ENCODE measurements at regions not wholly inside any gene's neighbourhood (a gene's known extent, or its start where the extent isn't known, plus 50 kb on each side); places are given as distances from the start of the nearest gene placed in this dataset.
A peak's percentile ranks its signal among the peaks of the same experiment; 100 is the strongest.

- no peak overlapping the region for H3K4me3 ChIP-seq (ENCODE audit: low read length)
- H4K8ac ChIP-seq (ENCODE audit: low read depth, low read length), result no peak overlapping the region
- H3K9ac ChIP-seq (ENCODE audit: low read length), result no peak overlapping the region
- no peak overlapping the region for H3K23ac ChIP-seq (ENCODE audit: low read length)
- H2BK120ac ChIP-seq (ENCODE audit: low read depth, low read length), result no peak overlapping the region
- no peak overlapping the region for H2BK15ac ChIP-seq (replicated peaks; ENCODE audit: low read depth)
- no peaks in the 10 kb centered on the region for H3K4me1 ChIP-seq (ENCODE audit: control insufficient read depth, low read depth, low read length)
- H3K4me2 ChIP-seq (ENCODE audit: low read length), result no peak overlapping the region
- H3K18ac ChIP-seq (ENCODE audit: low read length), result no peak overlapping the region
- H3K27ac ChIP-seq (ENCODE audit: low read depth, low read length), result no peak overlapping the region
- no CpG with 5 or more reads among the region's 4 CpGs for WGBS (ENCODE audit: extremely low coverage, insufficient coverage, low lambda C conversion rate)
- no peak overlapping the region for H3K56ac ChIP-seq (ENCODE audit: low read length)
- H3K79me1 ChIP-seq (ENCODE audit: low read length), result no peaks in the 10 kb centered on the region
- no peak overlapping the region for H4K5ac ChIP-seq (ENCODE audit: low read length)
- no peaks in the 10 kb centered on the region for H3K79me2 ChIP-seq (ENCODE audit: control insufficient read depth, insufficient read depth, low read length)
- no peaks in the 10 kb centered on the region for H3K36me3 ChIP-seq (ENCODE audit: control insufficient read depth, insufficient read depth, low read length)
- DNase-seq, result no peak
- no peaks in the 10 kb centered on the region for H3K27me3 ChIP-seq (ENCODE audit: insufficient read depth, low read length, poor library complexity)
- no peak overlapping the region for H2BK5ac ChIP-seq (ENCODE audit: low read length)
- no peak overlapping the region for H3K4ac ChIP-seq (ENCODE audit: low read depth, low read length)
- no peak overlapping the region for H2AK5ac ChIP-seq (ENCODE audit: low read length)
These were observed 1069.3 kb downstream of the NLGN4Y start for GRCh38 chrY:15593476-15594160.

GRCh38 chrY:15594179-15594578 is 1069.8 kb downstream of the NLGN4Y start:
- no peaks in the 10 kb centered on the region for H3K36me3 ChIP-seq (ENCODE audit: control insufficient read depth, insufficient read depth, low read length)
- H2BK5ac ChIP-seq (ENCODE audit: low read length), result no peak overlapping the region
- no peaks in the 10 kb centered on the region for H3K27me3 ChIP-seq (ENCODE audit: insufficient read depth, low read length, poor library complexity)
- H2BK120ac ChIP-seq (ENCODE audit: low read depth, low read length), result no peak overlapping the region
- H3K4ac ChIP-seq (ENCODE audit: low read depth, low read length), result no peak overlapping the region
- no peak overlapping the region for H4K5ac ChIP-seq (ENCODE audit: low read length)
- no peak overlapping the region for H3K9ac ChIP-seq (ENCODE audit: low read length)
- no peak overlapping the region for H3K4me2 ChIP-seq (ENCODE audit: low read length)
- H3K23ac ChIP-seq (ENCODE audit: low read length), result no peak overlapping the region
- no peak overlapping the region for H3K27ac ChIP-seq (ENCODE audit: low read depth, low read length)
- no peak overlapping the region for H3K18ac ChIP-seq (ENCODE audit: low read length)
- peak; percentile 5 for DNase-seq
- H3K4me3 ChIP-seq (ENCODE audit: low read length), result no peak overlapping the region
- H3K56ac ChIP-seq (ENCODE audit: low read length), result no peak overlapping the region
- H3K79me1 ChIP-seq (ENCODE audit: low read length), result no peaks in the 10 kb centered on the region
- no peak overlapping the region for H2BK15ac ChIP-seq (replicated peaks; ENCODE audit: low read depth)
- no peaks in the 10 kb centered on the region for H3K4me1 ChIP-seq (ENCODE audit: control insufficient read depth, low read depth, low read length)
- H4K8ac ChIP-seq (ENCODE audit: low read depth, low read length), result no peak overlapping the region
- H2AK5ac ChIP-seq (ENCODE audit: low read length), result no peak overlapping the region
- H3K79me2 ChIP-seq (ENCODE audit: control insufficient read depth, insufficient read depth, low read length), result no peaks in the 10 kb centered on the region
- WGBS (ENCODE audit: extremely low coverage, insufficient coverage, low lambda C conversion rate), result no CpG with 5 or more reads among the region's 3 CpGs

GRCh38 chrY:15600565-15600964 is 1076.2 kb downstream of the NLGN4Y start:
- no peak overlapping the region for H2BK120ac ChIP-seq (ENCODE audit: low read depth, low read length)
- H4K5ac ChIP-seq (ENCODE audit: low read length), result no peak overlapping the region
- no peaks in the 10 kb centered on the region for H3K79me1 ChIP-seq (ENCODE audit: low read length)
- H3K36me3 ChIP-seq (ENCODE audit: control insufficient read depth, insufficient read depth, low read length), result no peaks in the 10 kb centered on the region
- no peak overlapping the region for H3K56ac ChIP-seq (ENCODE audit: low read length)
- H4K8ac ChIP-seq (ENCODE audit: low read depth, low read length), result no peak overlapping the region
- no peaks in the 10 kb centered on the region for H3K4me1 ChIP-seq (ENCODE audit: control insufficient read depth, low read depth, low read length)
- H3K18ac ChIP-seq (ENCODE audit: low read length), result no peak overlapping the region
- no peaks in the 10 kb centered on the region for H3K27me3 ChIP-seq (ENCODE audit: insufficient read depth, low read length, poor library complexity)
- no peak overlapping the region for H2AK5ac ChIP-seq (ENCODE audit: low read length)
- no peaks in the 10 kb centered on the region for H3K79me2 ChIP-seq (ENCODE audit: control insufficient read depth, insufficient read depth, low read length)
- no peak overlapping the region for H3K23ac ChIP-seq (ENCODE audit: low read length)
- H3K4me3 ChIP-seq (ENCODE audit: low read length), result no peak overlapping the region
- WGBS (ENCODE audit: extremely low coverage, insufficient coverage, low lambda C conversion rate), result no CpG with 5 or more reads among the region's 3 CpGs
- no peak overlapping the region for H3K4ac ChIP-seq (ENCODE audit: low read depth, low read length)
- no peak overlapping the region for H2BK15ac ChIP-seq (replicated peaks; ENCODE audit: low read depth)
- H2BK5ac ChIP-seq (ENCODE audit: low read length), result no peak overlapping the region
- no peak for DNase-seq
- no peak overlapping the region for H3K9ac ChIP-seq (ENCODE audit: low read length)
- no peak overlapping the region for H3K27ac ChIP-seq (ENCODE audit: low read depth, low read length)
- H3K4me2 ChIP-seq (ENCODE audit: low read length), result no peak overlapping the region

- Histone ChIP-seq H2BK5ac (ENCODE audit: low read length) (no peak overlapping the region), H2BK15ac (replicated peaks; ENCODE audit: low read depth) (no peak overlapping the region), H2BK120ac (ENCODE audit: low read depth, low read length) (no peak overlapping the region), H3K79me2 (ENCODE audit: control insufficient read depth, insufficient read depth, low read length) (no peaks in the 10 kb centered on the region), H3K79me1 (ENCODE audit: low read length) (no peaks in the 10 kb centered on the region), H2AK5ac (ENCODE audit: low read length) (no peak overlapping the region), H4K5ac (ENCODE audit: low read length) (no peak overlapping the region), H3K4me2 (ENCODE audit: low read length) (no peak overlapping the region), H3K4ac (ENCODE audit: low read depth, low read length) (no peak overlapping the region), H3K27ac (ENCODE audit: low read depth, low read length) (no peak overlapping the region), H3K4me3 (ENCODE audit: low read length) (no peak overlapping the region), H3K27me3 (ENCODE audit: insufficient read depth, low read length, poor library complexity) (no peaks in the 10 kb centered on the region), H4K8ac (ENCODE audit: low read depth, low read length) (no peak overlapping the region), H3K36me3 (ENCODE audit: control insufficient read depth, insufficient read depth, low read length) (no peaks in the 10 kb centered on the region), H3K4me1 (ENCODE audit: control insufficient read depth, low read depth, low read length) (no peaks in the 10 kb centered on the region), H3K18ac (ENCODE audit: low read length) (no peak overlapping the region), H3K9ac (ENCODE audit: low read length) (no peak overlapping the region), H3K56ac (ENCODE audit: low read length) (no peak overlapping the region), H3K23ac (ENCODE audit: low read length) (no peak overlapping the region)
- no peak for DNase-seq
These were observed 1100.0 kb downstream of the NLGN4Y start for GRCh38 chrY:15624370-15624769.

GRCh38 chrY:15624928-15625327 is 1100.6 kb downstream of the NLGN4Y start:
- Histone ChIP-seq H3K27ac (ENCODE audit: low read depth, low read length) (no peak overlapping the region), H4K8ac (ENCODE audit: low read depth, low read length) (no peak overlapping the region), H3K4me3 (ENCODE audit: low read length) (no peak overlapping the region), H3K27me3 (ENCODE audit: insufficient read depth, low read length, poor library complexity) (no peaks in the 10 kb centered on the region), H2BK120ac (ENCODE audit: low read depth, low read length) (no peak overlapping the region), H3K36me3 (ENCODE audit: control insufficient read depth, insufficient read depth, low read length) (no peaks in the 10 kb centered on the region), H3K23ac (ENCODE audit: low read length) (no peak overlapping the region), H3K79me2 (ENCODE audit: control insufficient read depth, insufficient read depth, low read length) (no peaks in the 10 kb centered on the region), H4K5ac (ENCODE audit: low read length) (no peak overlapping the region), H3K4me1 (ENCODE audit: control insufficient read depth, low read depth, low read length) (no peaks in the 10 kb centered on the region), H3K4ac (ENCODE audit: low read depth, low read length) (no peak overlapping the region), H2BK15ac (replicated peaks; ENCODE audit: low read depth) (no peak overlapping the region), H3K56ac (ENCODE audit: low read length) (no peak overlapping the region), H3K9ac (ENCODE audit: low read length) (no peak overlapping the region), H3K79me1 (ENCODE audit: low read length) (no peaks in the 10 kb centered on the region), H3K18ac (ENCODE audit: low read length) (no peak overlapping the region), H3K4me2 (ENCODE audit: low read length) (no peak overlapping the region), H2AK5ac (ENCODE audit: low read length) (no peak overlapping the region), H2BK5ac (ENCODE audit: low read length) (no peak overlapping the region)
- peak; percentile 49 for DNase-seq
- WGBS (ENCODE audit: extremely low coverage, insufficient coverage, low lambda C conversion rate), result no CpG with 5 or more reads among the region's 2 CpGs

- no peak overlapping the region for H3K9ac ChIP-seq (ENCODE audit: low read length)
- H3K27me3 ChIP-seq (ENCODE audit: insufficient read depth, low read length, poor library complexity), result no peaks in the 10 kb centered on the region
- H3K27ac ChIP-seq (ENCODE audit: low read depth, low read length), result no peak overlapping the region
- H3K79me2 ChIP-seq (ENCODE audit: control insufficient read depth, insufficient read depth, low read length), result no peaks in the 10 kb centered on the region
- H2BK120ac ChIP-seq (ENCODE audit: low read depth, low read length), result no peak overlapping the region
- DNase-seq, result no peak
- H4K8ac ChIP-seq (ENCODE audit: low read depth, low read length), result no peak overlapping the region
- H3K36me3 ChIP-seq (ENCODE audit: control insufficient read depth, insufficient read depth, low read length), result no peaks in the 10 kb centered on the region
- H4K5ac ChIP-seq (ENCODE audit: low read length), result no peak overlapping the region
- no peak overlapping the region for H3K4ac ChIP-seq (ENCODE audit: low read depth, low read length)
- no peak overlapping the region for H3K18ac ChIP-seq (ENCODE audit: low read length)
- no peaks in the 10 kb centered on the region for H3K4me1 ChIP-seq (ENCODE audit: control insufficient read depth, low read depth, low read length)
- H2BK5ac ChIP-seq (ENCODE audit: low read length), result no peak overlapping the region
- H2BK15ac ChIP-seq (replicated peaks; ENCODE audit: low read depth), result no peak overlapping the region
- H2AK5ac ChIP-seq (ENCODE audit: low read length), result no peak overlapping the region
- H3K4me3 ChIP-seq (ENCODE audit: low read length), result no peak overlapping the region
- H3K23ac ChIP-seq (ENCODE audit: low read length), result no peak overlapping the region
- H3K56ac ChIP-seq (ENCODE audit: low read length), result no peak overlapping the region
- H3K4me2 ChIP-seq (ENCODE audit: low read length), result no peak overlapping the region
- H3K79me1 ChIP-seq (ENCODE audit: low read length), result no peaks in the 10 kb centered on the region
These were observed 1123.9 kb downstream of the NLGN4Y start for GRCh38 chrY:15648198-15648597.

Data from mesendoderm (in vitro differentiated cells).